OCI-LY3 (cell line): ENCODE measurements at regions not wholly inside any gene's neighbourhood (a gene's known extent, or its start where the extent isn't known, plus 50 kb on each side); places are given as distances from the start of the nearest gene placed in this dataset.

Source experiments
- H2AFZ ChIP-seq: fragments of 200-600, 300-600 bp; shearing (Covaris generic); 2 replicates; pipeline ENCODE4 v1.6.0; 2014; ENCODE audit warnings: antibody characterized with exemption, low read depth, low read length
- H3K27ac ChIP-seq: fragments of 200-600, 300-600 bp; sonication (generic); 2 replicates; pipeline ENCODE4 v1.5.1; 2014; ENCODE audit warnings: mild to moderate bottlenecking, low read length, moderate library complexity, mixed read lengths
- H3K27me3 ChIP-seq: fragments of 200-600, 300-600 bp; sonication (generic); 2 replicates; pipeline ENCODE4 v1.6.1; 2014; ENCODE audit warnings: low read depth, low read length, mixed read lengths
- H3K36me3 ChIP-seq: fragments of 200-600, 300-600 bp; sonication (generic); replicated peaks from 2 replicates; pipeline ENCODE3; 2014; ENCODE audit warnings: low read depth, low read length, mixed read lengths
- H3K4me1 ChIP-seq: fragments of 300-600, 200-600 bp; sonication (generic); 2 replicates; pipeline ENCODE4 v1.6.1; 2014; ENCODE audit warnings: low read length, mixed read lengths
- H3K4me2 ChIP-seq: fragments of 200-600, 300-600 bp; sonication (generic); 2 replicates; pipeline ENCODE4 v1.6.1; 2014; ENCODE audit warnings: low read length, mixed read lengths
- H3K4me3 ChIP-seq: fragments of 300-600, 200-600 bp; sonication (generic); 2 replicates; pipeline ENCODE4 v1.5.1; 2014; ENCODE audit warnings: antibody characterized with exemption, mild to moderate bottlenecking, low read length, moderate library complexity
- H3K79me2 ChIP-seq: fragments of 300-600, 200-600 bp; shearing (Covaris generic); 2 replicates; pipeline ENCODE4 v1.6.1; 2014; ENCODE audit warnings: mild to moderate bottlenecking, low read length, mixed read lengths
- H3K9ac ChIP-seq: fragments of 300-600, 200-600 bp; shearing (Covaris generic); 2 replicates; pipeline ENCODE4 v1.6.0; 2014; ENCODE audit warnings: mild to moderate bottlenecking, low read length, moderate library complexity
- H3K9me3 ChIP-seq: fragments of 200-600, 300-600 bp; shearing (Covaris generic); 2 replicates; pipeline ENCODE4 v1.6.1; 2014; ENCODE audit warnings: low read length, mixed read lengths; ENCODE audit not compliant: insufficient read depth
- H4K20me1 ChIP-seq: fragments of 200-600, 300-600 bp; sonication (generic); 2 replicates; pipeline ENCODE4 v1.6.1; 2016; ENCODE audit warnings: low read length, mixed read lengths; ENCODE audit not compliant: insufficient read depth
- CTCF ChIP-seq: fragments of 200-600, 300-600 bp; sonication (generic); IDR thresholded peaks from 2 replicates; pipeline ENCODE4 v1.5.1; 2014; ENCODE audit warnings: antibody characterized with exemption, low read length, low read depth
- EZH2phosphoT487 ChIP-seq: fragments of 200-600 bp; shearing (Covaris generic); IDR thresholded peaks from 2 replicates; pipeline ENCODE4 v1.6.1; 2018; ENCODE audit warnings: antibody characterized with exemption, mixed run types, low read depth

DNA sequence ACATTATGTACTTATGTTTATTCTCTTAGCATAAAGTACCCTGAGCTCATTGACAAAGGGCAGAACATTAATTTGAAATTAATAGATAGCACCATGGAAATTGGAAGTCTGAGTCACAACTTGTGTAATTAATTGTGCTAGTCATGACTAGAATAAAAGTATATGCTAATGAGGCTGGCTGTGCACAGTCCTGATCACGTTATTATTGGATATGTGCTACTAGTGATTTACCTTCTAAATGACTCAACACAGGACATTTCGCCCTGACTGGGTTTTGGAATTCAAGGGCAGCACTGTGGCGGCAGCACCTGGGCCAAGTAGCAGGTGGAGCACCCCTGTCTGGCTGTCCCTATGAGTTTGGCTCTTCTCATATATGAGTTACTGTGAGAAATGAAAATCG, 341.8 kb downstream of the ICE1 start:
- Histone ChIP-seq H3K4me1 (no peaks in the 10 kb centered on the region), H3K79me2 (no peaks in the 10 kb centered on the region), H4K20me1 (no peaks in the 10 kb centered on the region), H3K36me3 (no peaks in the 10 kb centered on the region), H3K9me3 (no peaks in the 10 kb centered on the region), H2AFZ (no peak overlapping the region), H3K4me3 (no peak overlapping the region), H3K9ac (no peak overlapping the region), H3K27me3 (no peaks in the 10 kb centered on the region), H3K27ac (no peak overlapping the region), H3K4me2 (no peak overlapping the region)
- no peak for TF ChIP-seq CTCF
- no peak for TF ChIP-seq EZH2phosphoT487

DNA sequence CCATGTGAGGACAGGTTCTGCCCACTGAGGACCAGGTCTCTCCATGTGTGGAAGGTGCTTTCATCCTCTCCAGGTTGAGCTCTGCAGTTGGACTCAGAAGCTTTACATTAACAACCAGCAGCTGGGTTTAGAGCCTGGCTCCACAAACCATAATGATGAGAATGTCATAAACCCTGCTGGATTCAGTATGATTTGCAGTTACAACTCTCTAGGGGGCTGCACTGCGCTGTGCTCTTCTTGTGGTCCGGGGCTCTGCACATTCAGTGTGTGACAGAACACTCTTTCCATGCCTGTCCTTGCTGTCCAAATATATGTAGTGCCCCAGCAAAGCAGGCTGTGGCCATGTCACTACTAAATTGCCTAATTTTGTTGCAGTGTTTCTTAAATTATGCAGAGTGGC, 334.3 kb downstream of the ICE1 start:
- H3K27ac ChIP-seq = no peak overlapping the region
- TF ChIP-seq EZH2phosphoT487 (no peak), CTCF (no peak)
- H3K27me3 ChIP-seq = no peaks in the 10 kb centered on the region
- H3K79me2 ChIP-seq = no peaks in the 10 kb centered on the region
- H3K9me3 ChIP-seq = no peaks in the 10 kb centered on the region
- no peak overlapping the region for H3K4me2 ChIP-seq
- no peaks in the 10 kb centered on the region for H3K36me3 ChIP-seq
- H2AFZ ChIP-seq = no peak overlapping the region
- no peak overlapping the region for H3K4me3 ChIP-seq
- H4K20me1 ChIP-seq = no peaks in the 10 kb centered on the region
- H3K4me1 ChIP-seq = peaks cover 46% of the 10 kb centered on the region
- H3K9ac ChIP-seq = no peak overlapping the region

DNA sequence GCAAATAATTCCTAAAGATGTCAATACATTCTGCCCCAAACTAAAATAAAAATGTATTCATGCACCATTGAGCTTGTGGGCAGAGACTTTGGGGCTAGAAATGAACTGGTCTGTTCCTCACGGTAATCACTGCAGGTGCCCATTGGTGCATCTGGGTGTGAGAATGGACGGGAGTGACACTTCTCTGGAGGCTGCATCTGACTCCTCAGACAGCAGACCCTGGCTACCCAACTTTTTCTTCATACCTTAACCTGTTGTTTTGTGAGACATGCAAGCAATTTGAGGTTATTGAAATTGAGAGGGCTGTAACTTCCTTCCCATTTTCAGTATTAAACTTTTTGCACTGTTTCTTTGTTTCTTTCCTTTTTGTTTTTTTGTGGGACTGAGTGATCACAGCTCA, 333.4 kb downstream of the ICE1 start:
- Histone ChIP-seq H2AFZ (no peak overlapping the region), H3K36me3 (no peaks in the 10 kb centered on the region), H3K27ac (peak overlapping the region; percentile 37), H4K20me1 (no peaks in the 10 kb centered on the region), H3K9me3 (no peaks in the 10 kb centered on the region), H3K79me2 (no peaks in the 10 kb centered on the region), H3K4me1 (peaks cover 55% of the 10 kb centered on the region), H3K4me2 (peak overlapping the region; percentile 38), H3K4me3 (no peak overlapping the region), H3K27me3 (no peaks in the 10 kb centered on the region), H3K9ac (no peak overlapping the region)
- TF ChIP-seq CTCF = no peak
- TF ChIP-seq EZH2phosphoT487 = no peak

- no peak overlapping the region for H2AFZ ChIP-seq
- TF ChIP-seq EZH2phosphoT487 = no peak
- no peak for TF ChIP-seq CTCF
- H3K4me1 ChIP-seq = peaks cover 55% of the 10 kb centered on the region
- H3K9ac ChIP-seq = no peak overlapping the region; the same call in 1 of the 2 replicates
- H3K36me3 ChIP-seq = no peaks in the 10 kb centered on the region
- peak overlapping the region; percentile 52 for H3K4me3 ChIP-seq
- H3K79me2 ChIP-seq = no peaks in the 10 kb centered on the region
- H3K27me3 ChIP-seq = no peaks in the 10 kb centered on the region
- H4K20me1 ChIP-seq = no peaks in the 10 kb centered on the region
- peak overlapping the region; percentile 63 for H3K27ac ChIP-seq
- H3K9me3 ChIP-seq = no peaks in the 10 kb centered on the region
- peak overlapping the region; percentile 73 for H3K4me2 ChIP-seq
Measured at GRCh38 chr5:5752844-5753243, 330.4 kb downstream of the ICE1 start.
